WTC11 (cell line): ENCODE measurements at regions not wholly inside any gene's neighbourhood (a gene's known extent, or its start where the extent isn't known, plus 50 kb on each side); places are given as distances from the start of the nearest gene placed in this dataset.

Source experiments
- ATAC-seq: fragments of 200-7000 bp; cut with Tn5 transposase; 2 replicates; pipeline ENCODE4 v1.10.0; 2021; ENCODE audit warnings: mild to moderate bottlenecking, moderate library complexity
- CTCF ChIA-PET: fragments of 300-600 bp; sonication (Branson Sonifier 250); formaldehyde crosslinking; loops from one replicate; lab custom pipeline; 2021; ENCODE audit warnings: antibody characterized with exemption; lab: Charles Lee
- POLR2A ChIA-PET: fragments of 350-600 bp; sonication (Branson Sonifier 250); formaldehyde crosslinking; loops from one replicate; lab custom pipeline; 2021; ENCODE audit warnings: antibody characterized with exemption; lab: Charles Lee
- DNase-seq: peaks from one replicate; pipeline ENCODE4 v3.0.0; 2021; ENCODE audit warnings: low spot score
- H3K27ac Mint-ChIP-seq: 2 replicates; pipeline ENCODE4 v1.8.0; 2021; ENCODE audit warnings: mixed read lengths
- H3K27me3 Mint-ChIP-seq: 2 replicates; pipeline ENCODE4 v1.8.0; 2021; ENCODE audit warnings: low read depth, mild to moderate bottlenecking, moderate library complexity, mixed read lengths
- H3K36me3 Mint-ChIP-seq: 2 replicates; pipeline ENCODE4 v1.8.0; 2021; ENCODE audit warnings: mixed read lengths
- H3K4me1 Mint-ChIP-seq: 2 replicates; pipeline ENCODE4 v1.8.0; 2022; ENCODE audit warnings: mixed read lengths
- H3K4me3 Mint-ChIP-seq: 2 replicates; pipeline ENCODE4 v1.8.0; 2021; ENCODE audit warnings: mild to moderate bottlenecking, moderate library complexity, mixed read lengths
- H3K9me3 Mint-ChIP-seq: 2 replicates; pipeline ENCODE4 v1.8.0; 2021; ENCODE audit warnings: mixed read lengths
- ATF3 ChIP-seq: sonication (generic); formaldehyde crosslinking; conservative IDR thresholded peaks from 2 replicates; pipeline ENCODE4 v1.8.1; 2022; ENCODE audit warnings: mild to moderate bottlenecking, missing genetic modification reagents
- CREM ChIP-seq: sonication (generic); formaldehyde crosslinking; IDR thresholded peaks from 2 replicates; pipeline ENCODE4 v1.8.1; 2022; ENCODE audit warnings: mild to moderate bottlenecking, missing genetic modification reagents, moderate library complexity
- E2F1 ChIP-seq: sonication (generic); formaldehyde crosslinking; IDR thresholded peaks from 2 replicates; pipeline ENCODE4 v1.8.0; 2022; ENCODE audit warnings: mild to moderate bottlenecking, missing genetic modification reagents
- E2F5 ChIP-seq: sonication (generic); formaldehyde crosslinking; IDR thresholded peaks from 2 replicates; pipeline ENCODE4 v1.8.1; 2022; ENCODE audit warnings: mild to moderate bottlenecking, moderate library complexity, missing genetic modification reagents
- EMX1 ChIP-seq: fragments of 250-450 bp; sonication (Bioruptor Pico); IDR thresholded peaks from 2 replicates; pipeline ENCODE4 v1.8.0; 2021; ENCODE audit warnings: mild to moderate bottlenecking
- FOXK1 ChIP-seq: sonication (generic); formaldehyde crosslinking; IDR thresholded peaks from 2 replicates; pipeline ENCODE4 v1.8.0; 2022; ENCODE audit warnings: mild to moderate bottlenecking, moderate library complexity, missing genetic modification reagents
- FOXP1 ChIP-seq: sonication (generic); formaldehyde crosslinking; IDR thresholded peaks from 2 replicates; pipeline ENCODE4 v1.8.0; 2022; ENCODE audit warnings: missing genetic modification reagents, mild to moderate bottlenecking, moderate library complexity, borderline replicate concordance
- FOXP4 ChIP-seq: sonication (generic); formaldehyde crosslinking; IDR thresholded peaks from 2 replicates; pipeline ENCODE4 v1.8.0; 2022; ENCODE audit warnings: mild to moderate bottlenecking, missing genetic modification reagents
- HMGA2 ChIP-seq: fragments of 250-450 bp; sonication (Bioruptor Pico); IDR thresholded peaks from 2 replicates; pipeline ENCODE4 v1.4.0; 2021; ENCODE audit warnings: mild to moderate bottlenecking, moderate library complexity
- HMGXB4 ChIP-seq: sonication (generic); formaldehyde crosslinking; IDR thresholded peaks from 2 replicates; pipeline ENCODE4 v1.8.1; 2023; ENCODE audit warnings: mild to moderate bottlenecking, moderate library complexity, missing genetic modification reagents
- MLX ChIP-seq: sonication (generic); formaldehyde crosslinking; IDR thresholded peaks from 2 replicates; pipeline ENCODE4 v1.8.1; 2023; ENCODE audit warnings: mild to moderate bottlenecking, missing genetic modification reagents, moderate library complexity
- MYBL2 ChIP-seq: sonication (generic); formaldehyde crosslinking; IDR thresholded peaks from 2 replicates; pipeline ENCODE4 v1.8.1; 2023; ENCODE audit warnings: mild to moderate bottlenecking, moderate library complexity, missing genetic modification reagents
- NR1H2 ChIP-seq: sonication (generic); formaldehyde crosslinking; IDR thresholded peaks from 2 replicates; pipeline ENCODE4 v1.9.0; 2021; ENCODE audit warnings: mild to moderate bottlenecking, moderate library complexity, missing genetic modification reagents
- PRDM15 ChIP-seq: sonication (generic); formaldehyde crosslinking; IDR thresholded peaks from 2 replicates; pipeline ENCODE4 v1.8.0; 2022; ENCODE audit warnings: missing genetic modification reagents
- RELA ChIP-seq: sonication (generic); formaldehyde crosslinking; IDR thresholded peaks from 2 replicates; pipeline ENCODE4 v1.8.1; 2022; ENCODE audit warnings: missing genetic modification reagents, mild to moderate bottlenecking, borderline replicate concordance
- SOX15 ChIP-seq: fragments of 250-450 bp; sonication (Bioruptor Pico); IDR thresholded peaks from 2 replicates; pipeline ENCODE4 v1.9.0; 2021; ENCODE audit warnings: mild to moderate bottlenecking
- SP1 ChIP-seq: sonication (generic); formaldehyde crosslinking; conservative IDR thresholded peaks from 2 replicates; pipeline ENCODE4 v1.8.1; 2022; ENCODE audit warnings: missing genetic modification reagents
- ZNF121 ChIP-seq: sonication (generic); formaldehyde crosslinking; IDR thresholded peaks from 2 replicates; pipeline ENCODE4 v1.8.0; 2023; ENCODE audit warnings: missing genetic modification reagents
- ZNF219 ChIP-seq: sonication (generic); formaldehyde crosslinking; IDR thresholded peaks from 2 replicates; pipeline ENCODE4 v1.8.0; 2023; ENCODE audit warnings: missing genetic modification reagents, mild to moderate bottlenecking, borderline replicate concordance
- ZNF396 ChIP-seq: fragments of 250-450 bp; sonication (Bioruptor Pico); IDR thresholded peaks from 2 replicates; pipeline ENCODE4 v1.8.0; 2021; ENCODE audit warnings: mild to moderate bottlenecking, moderate library complexity, borderline replicate concordance
- ZNF512 ChIP-seq: sonication (generic); formaldehyde crosslinking; IDR thresholded peaks from 2 replicates; pipeline ENCODE4 v1.8.1; 2022; ENCODE audit warnings: missing genetic modification reagents, borderline replicate concordance
- ZNF671 ChIP-seq: fragments of 250-450 bp; sonication (Bioruptor Pico); IDR thresholded peaks from 2 replicates; pipeline ENCODE4 v1.8.0; 2021; ENCODE audit warnings: mild to moderate bottlenecking

- no peak for ATAC-seq
- CTCF ChIA-PET = no interaction called here
- TF ChIP-seq ZNF671 (CRISPR knock-in tag) (no peak), CREM (CRISPR knock-in tag) (no peak), ZNF121 (CRISPR knock-in tag) (no peak), ZNF219 (CRISPR knock-in tag) (no peak), ZNF396 (CRISPR knock-in tag) (no peak), FOXP1 (CRISPR knock-in tag) (no peak), MYBL2 (no peak), ATF3 (CRISPR knock-in tag) (no peak), NR1H2 (no peak), RELA (CRISPR knock-in tag) (no peak), ZNF512 (CRISPR knock-in tag) (no peak), EMX1 (CRISPR knock-in tag) (no peak), FOXP4 (CRISPR knock-in tag) (no peak), HMGXB4 (CRISPR knock-in tag) (no peak), SP1 (no peak)
- no peak for DNase-seq
- 0 out of 2 replicates have a peak, but pooled peaks cover 4% of the 10 kb centered on the region for H3K27me3 Mint-ChIP-seq
- H3K4me3 Mint-ChIP-seq = no peak overlapping the region
- H3K9me3 Mint-ChIP-seq = peaks cover 27% of the 10 kb centered on the region
- H3K4me1 Mint-ChIP-seq = no peaks in the 10 kb centered on the region
- H3K36me3 Mint-ChIP-seq = peaks cover 11% of the 10 kb centered on the region
- POLR2A ChIA-PET = no interaction called here
- no peak overlapping the region for H3K27ac Mint-ChIP-seq
Measured at GRCh38 chr6:2565499-2565898, 185.2 kb downstream of the MYLK4 start.

- peaks cover 13% of the 10 kb centered on the region for H3K9me3 Mint-ChIP-seq
- POLR2A ChIA-PET = no interaction called here
- DNase-seq (no peak), ATAC-seq (no peak)
- no peaks in the 10 kb centered on the region for H3K36me3 Mint-ChIP-seq
- H3K4me1 Mint-ChIP-seq = peaks cover 9% of the 10 kb centered on the region
- peaks cover 4% of the 10 kb centered on the region; the same call in 1 of the 2 replicates for H3K27me3 Mint-ChIP-seq
- no peak overlapping the region for H3K27ac Mint-ChIP-seq
- CTCF ChIA-PET = no interaction called here
- H3K4me3 Mint-ChIP-seq = no peak overlapping the region
- TF ChIP-seq HMGXB4 (CRISPR knock-in tag) (no peak), SOX15 (CRISPR knock-in tag) (no peak), MYBL2 (no peak), MLX (CRISPR knock-in tag) (no peak), E2F5 (CRISPR knock-in tag) (no peak), HMGA2 (CRISPR knock-in tag) (no peak), FOXK1 (CRISPR knock-in tag) (no peak), E2F1 (CRISPR knock-in tag) (no peak), PRDM15 (CRISPR knock-in tag) (no peak), RELA (CRISPR knock-in tag) (no peak)
Measured at GRCh38 chr6:2563635-2564034, 187.1 kb downstream of the MYLK4 start.
